ENCODE measurements at regions not wholly inside any gene's neighbourhood (a gene's known extent, or its start where the extent isn't known, plus 50 kb on each side); places are given as distances from the start of the nearest gene placed in this dataset.

GRCh38 chr4:65089666-65090065 lies 580.6 kb downstream of the EPHA5 start:
- Histone ChIP-seq H3K9me3 (replicated peaks in 1 of 2; ENCODE audit: control insufficient read depth in 1 of 2, insufficient read depth in 1 of 2, low read length in 2 of 2) (no peaks in the 10 kb centered on the region), H3K4me2 (replicated peaks; ENCODE audit: extremely low read depth, low read length, poor library complexity, severe bottlenecking) (no peak overlapping the region), H3K27me3 (ENCODE audit: control insufficient read depth in 2 of 2, insufficient read depth in 2 of 2, low read length in 2 of 2) (no peaks in the 10 kb centered on the region), H3K79me2 (ENCODE audit: insufficient read depth, low read length) (no peaks in the 10 kb centered on the region), H3K36me3 (replicated peaks in 1 of 2; ENCODE audit: control insufficient read depth in 1 of 2, insufficient read depth in 2 of 2, low read length in 2 of 2) (no peaks in the 10 kb centered on the region), H3K9ac (ENCODE audit: insufficient read depth, low read length, poor library complexity, severe bottlenecking) (no peak overlapping the region), H3K4me1 (ENCODE audit: control insufficient read depth in 1 of 2, insufficient read depth in 2 of 2, low read length in 2 of 2) (no peaks in the 10 kb centered on the region), H3K4me3 (replicated peaks in 1 of 3; ENCODE audit: low read depth in 2 of 3, low read length in 3 of 3) (no peak overlapping the region), H2AFZ (ENCODE audit: insufficient read depth, low read depth, low read length, poor library complexity, severe bottlenecking) (no peak overlapping the region), H3K27ac (ENCODE audit: low read depth in 1 of 2, low read length in 2 of 2) (no peak overlapping the region), H4K20me1 (ENCODE audit: insufficient read depth, low read length) (no peaks in the 10 kb centered on the region)
- no peak for DNase-seq
- H3K27me3 Mint-ChIP-seq (ENCODE audit: low read depth in 3 of 3): no peaks in the 10 kb centered on the region
- no peak overlapping the region for H3K4me3 Mint-ChIP-seq
- H3K36me3 Mint-ChIP-seq: no peaks in the 10 kb centered on the region
- intact Hi-C loops (cut with micrococcal nuclease): no loop called here
- peaks cover 0 to 10% (median 1%) of the 10 kb centered on the region in 7 donors for H3K9me3 Mint-ChIP-seq
- no peaks in the 10 kb centered on the region for H3K4me1 Mint-ChIP-seq
- TF ChIP-seq, protein P1, sequence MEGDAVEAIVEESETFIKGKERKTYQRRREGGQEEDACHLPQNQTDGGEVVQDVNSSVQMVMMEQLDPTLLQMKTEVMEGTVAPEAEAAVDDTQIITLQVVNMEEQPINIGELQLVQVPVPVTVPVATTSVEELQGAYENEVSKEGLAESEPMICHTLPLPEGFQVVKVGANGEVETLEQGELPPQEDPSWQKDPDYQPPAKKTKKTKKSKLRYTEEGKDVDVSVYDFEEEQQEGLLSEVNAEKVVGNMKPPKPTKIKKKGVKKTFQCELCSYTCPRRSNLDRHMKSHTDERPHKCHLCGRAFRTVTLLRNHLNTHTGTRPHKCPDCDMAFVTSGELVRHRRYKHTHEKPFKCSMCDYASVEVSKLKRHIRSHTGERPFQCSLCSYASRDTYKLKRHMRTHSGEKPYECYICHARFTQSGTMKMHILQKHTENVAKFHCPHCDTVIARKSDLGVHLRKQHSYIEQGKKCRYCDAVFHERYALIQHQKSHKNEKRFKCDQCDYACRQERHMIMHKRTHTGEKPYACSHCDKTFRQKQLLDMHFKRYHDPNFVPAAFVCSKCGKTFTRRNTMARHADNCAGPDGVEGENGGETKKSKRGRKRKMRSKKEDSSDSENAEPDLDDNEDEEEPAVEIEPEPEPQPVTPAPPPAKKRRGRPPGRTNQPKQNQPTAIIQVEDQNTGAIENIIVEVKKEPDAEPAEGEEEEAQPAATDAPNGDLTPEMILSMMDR (IDR thresholded peaks at IDR 0.05): no peak
- no peak overlapping the region for H3K27ac Mint-ChIP-seq

GRCh38 chr4:65083076-65083475 lies 587.2 kb downstream of the EPHA5 start:
- Histone ChIP-seq H3K9me3 (replicated peaks in 1 of 2; ENCODE audit: control insufficient read depth in 1 of 2, insufficient read depth in 1 of 2, low read length in 2 of 2) (peaks cover 6 to 8% of the 10 kb centered on the region in 2 donors), H3K4me2 (replicated peaks; ENCODE audit: extremely low read depth, low read length, poor library complexity, severe bottlenecking) (no peak overlapping the region), H3K27ac (ENCODE audit: low read depth in 1 of 2, low read length in 2 of 2) (no peak overlapping the region), H3K4me3 (replicated peaks in 1 of 3; ENCODE audit: low read depth in 2 of 3, low read length in 3 of 3) (no peak overlapping the region), H4K20me1 (ENCODE audit: insufficient read depth, low read length) (no peaks in the 10 kb centered on the region), H3K27me3 (ENCODE audit: control insufficient read depth in 2 of 2, insufficient read depth in 2 of 2, low read length in 2 of 2) (no peaks in the 10 kb centered on the region), H3K9ac (ENCODE audit: insufficient read depth, low read length, poor library complexity, severe bottlenecking) (no peak overlapping the region), H3K4me1 (ENCODE audit: control insufficient read depth in 1 of 2, insufficient read depth in 2 of 2, low read length in 2 of 2) (no peaks in the 10 kb centered on the region), H2AFZ (ENCODE audit: insufficient read depth, low read depth, low read length, poor library complexity, severe bottlenecking) (no peak overlapping the region), H3K36me3 (replicated peaks in 1 of 2; ENCODE audit: control insufficient read depth in 1 of 2, insufficient read depth in 2 of 2, low read length in 2 of 2) (no peaks in the 10 kb centered on the region), H3K79me2 (ENCODE audit: insufficient read depth, low read length) (no peaks in the 10 kb centered on the region)
- WGBS (ENCODE audit: insufficient coverage): 50% methylated on average over 1 of the region's 3 CpGs
- DNase-seq: no peak
- H3K27me3 Mint-ChIP-seq (ENCODE audit: low read depth in 3 of 3): peaks cover 0 to 3% (median 0%) of the 10 kb centered on the region in 3 donors
- no peaks in the 10 kb centered on the region for H3K36me3 Mint-ChIP-seq
- H3K27ac Mint-ChIP-seq: no peak overlapping the region
- H3K4me1 Mint-ChIP-seq: no peaks in the 10 kb centered on the region
- no peak overlapping the region for H3K4me3 Mint-ChIP-seq
- TF ChIP-seq, protein P1 (IDR thresholded peaks at IDR 0.05): no peak
- peaks cover 0 to 6% (median 3%) of the 10 kb centered on the region in 7 donors for H3K9me3 Mint-ChIP-seq
- intact Hi-C loops (cut with micrococcal nuclease): no loop called here

All from CD14-positive monocyte (primary cell).